ENCODE measurements at regions not wholly inside any gene's neighbourhood (a gene's known extent, or its start where the extent isn't known, plus 50 kb on each side); places are given as distances from the start of the nearest gene placed in this dataset.

DNA sequence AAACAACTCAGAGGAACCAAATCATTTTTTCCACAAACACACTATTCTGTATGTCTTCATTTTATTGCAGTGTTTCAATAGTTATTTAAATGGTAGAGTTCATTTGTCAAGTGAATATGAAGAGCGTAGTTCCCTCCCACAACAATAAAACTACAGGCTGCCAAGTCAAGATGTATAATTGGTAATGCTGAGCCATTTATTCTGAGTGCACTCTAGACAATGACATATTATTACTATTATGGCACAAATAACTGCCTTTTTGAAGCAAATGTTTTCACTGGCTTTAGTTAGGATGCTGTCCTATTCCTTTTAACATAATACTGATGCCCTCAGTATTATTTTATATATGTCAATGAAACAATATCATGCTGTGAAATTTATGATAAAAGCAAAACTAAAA, 102.7 kb upstream of the PCDH15 start:
- Histone ChIP-seq H3K27me3 (ENCODE audit: control insufficient read depth, insufficient read depth, low read length) (no peaks in the 10 kb centered on the region), H3K9me3 (ENCODE audit: control insufficient read depth in 2 of 3, insufficient read depth in 1 of 3, low read length in 3 of 3) (no peaks in the 10 kb centered on the region), H3K36me3 (ENCODE audit: control insufficient read depth in 2 of 3, insufficient read depth in 3 of 3, low read length in 3 of 3) (no peaks in the 10 kb centered on the region), H3K4me3 (ENCODE audit: low read length in 3 of 3) (no peak overlapping the region), H3K9ac (ENCODE audit: low read length in 3 of 3) (no peak overlapping the region), H3K27ac (ENCODE audit: low read depth in 2 of 2, low read length in 2 of 2) (no peak overlapping the region), H3K4me1 (ENCODE audit: control insufficient read depth in 2 of 3, insufficient read depth in 2 of 3, low read depth in 1 of 3, low read length in 3 of 3) (no peaks in the 10 kb centered on the region)
- no peak for FAIRE-seq
- DNase-seq: no peak
- TF ChIP-seq, protein P1, sequence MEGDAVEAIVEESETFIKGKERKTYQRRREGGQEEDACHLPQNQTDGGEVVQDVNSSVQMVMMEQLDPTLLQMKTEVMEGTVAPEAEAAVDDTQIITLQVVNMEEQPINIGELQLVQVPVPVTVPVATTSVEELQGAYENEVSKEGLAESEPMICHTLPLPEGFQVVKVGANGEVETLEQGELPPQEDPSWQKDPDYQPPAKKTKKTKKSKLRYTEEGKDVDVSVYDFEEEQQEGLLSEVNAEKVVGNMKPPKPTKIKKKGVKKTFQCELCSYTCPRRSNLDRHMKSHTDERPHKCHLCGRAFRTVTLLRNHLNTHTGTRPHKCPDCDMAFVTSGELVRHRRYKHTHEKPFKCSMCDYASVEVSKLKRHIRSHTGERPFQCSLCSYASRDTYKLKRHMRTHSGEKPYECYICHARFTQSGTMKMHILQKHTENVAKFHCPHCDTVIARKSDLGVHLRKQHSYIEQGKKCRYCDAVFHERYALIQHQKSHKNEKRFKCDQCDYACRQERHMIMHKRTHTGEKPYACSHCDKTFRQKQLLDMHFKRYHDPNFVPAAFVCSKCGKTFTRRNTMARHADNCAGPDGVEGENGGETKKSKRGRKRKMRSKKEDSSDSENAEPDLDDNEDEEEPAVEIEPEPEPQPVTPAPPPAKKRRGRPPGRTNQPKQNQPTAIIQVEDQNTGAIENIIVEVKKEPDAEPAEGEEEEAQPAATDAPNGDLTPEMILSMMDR (IDR thresholded peaks at IDR 0.05; ENCODE audit: borderline replicate concordance, extremely low read depth, insufficient read depth): no peak
- intact Hi-C loops (cut with DNase I): no loop called here

DNA sequence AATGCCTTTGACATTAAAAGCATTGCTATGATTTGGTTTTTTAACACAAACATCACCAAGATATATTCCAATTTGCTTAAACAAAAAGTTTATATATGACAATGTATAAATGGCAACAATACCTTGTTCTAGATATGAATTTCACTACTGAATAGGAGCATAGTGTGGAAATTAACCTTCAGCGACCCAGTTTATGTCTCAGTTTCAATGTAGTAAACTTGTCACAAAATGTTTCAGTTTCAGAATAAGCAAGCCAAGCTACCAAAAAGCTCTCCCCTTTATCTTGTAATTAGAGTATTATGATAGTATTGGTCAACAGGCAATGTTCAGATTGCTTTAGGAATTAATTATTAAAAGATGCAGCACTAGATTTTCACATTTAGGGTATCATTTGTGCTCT, 99.6 kb upstream of the PCDH15 start:
- FAIRE-seq (no peak), DNase-seq (no peak)
- no peaks in the 10 kb centered on the region for H3K27me3 ChIP-seq (ENCODE audit: control insufficient read depth, insufficient read depth, low read length)
- no peaks in the 10 kb centered on the region for H3K9me3 ChIP-seq (ENCODE audit: control insufficient read depth in 2 of 3, insufficient read depth in 1 of 3, low read length in 3 of 3)
- H3K27ac ChIP-seq (ENCODE audit: low read depth in 2 of 2, low read length in 2 of 2): no peak overlapping the region
- TF ChIP-seq, protein P1 (IDR thresholded peaks at IDR 0.05; ENCODE audit: borderline replicate concordance, extremely low read depth, insufficient read depth): no peak
- no peak overlapping the region for H3K9ac ChIP-seq (ENCODE audit: low read length in 3 of 3)
- H3K36me3 ChIP-seq (ENCODE audit: control insufficient read depth in 2 of 3, insufficient read depth in 3 of 3, low read length in 3 of 3): no peaks in the 10 kb centered on the region
- no peaks in the 10 kb centered on the region for H3K4me1 ChIP-seq (ENCODE audit: control insufficient read depth in 2 of 3, insufficient read depth in 2 of 3, low read depth in 1 of 3, low read length in 3 of 3)
- H3K4me3 ChIP-seq (ENCODE audit: low read length in 3 of 3): no peak overlapping the region
- intact Hi-C loops (cut with DNase I): no loop called here

DNA sequence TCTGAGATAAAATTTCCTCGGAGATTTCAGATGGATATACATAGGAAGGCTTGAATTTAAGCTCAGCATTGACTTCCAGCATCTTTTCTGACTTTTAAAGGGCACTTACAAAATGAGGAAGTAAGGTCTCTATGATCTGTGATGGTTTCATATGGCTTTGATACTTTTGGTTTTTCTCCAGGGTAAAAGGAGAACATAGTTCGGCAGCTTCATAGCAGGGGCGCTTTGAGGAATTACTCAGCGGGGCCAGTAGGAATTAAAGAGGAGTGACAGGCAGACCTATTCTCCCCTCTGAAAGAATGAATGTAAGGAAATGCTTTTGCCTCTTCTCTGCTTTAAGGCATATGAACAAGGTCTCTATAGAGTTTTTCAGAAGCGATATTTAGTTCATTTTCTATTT, 80.0 kb upstream of the PCDH15 start:
- TF ChIP-seq, protein P1 (IDR thresholded peaks at IDR 0.05; ENCODE audit: borderline replicate concordance, extremely low read depth, insufficient read depth): no peak
- DNase-seq (no peak), FAIRE-seq (no peak)
- Histone ChIP-seq H3K4me1 (ENCODE audit: control insufficient read depth in 2 of 3, insufficient read depth in 2 of 3, low read depth in 1 of 3, low read length in 3 of 3) (no peaks in the 10 kb centered on the region), H3K27ac (ENCODE audit: low read depth in 2 of 2, low read length in 2 of 2) (no peak overlapping the region), H3K9ac (ENCODE audit: low read length in 3 of 3) (no peak overlapping the region), H3K36me3 (ENCODE audit: control insufficient read depth in 2 of 3, insufficient read depth in 3 of 3, low read length in 3 of 3) (no peaks in the 10 kb centered on the region), H3K27me3 (ENCODE audit: control insufficient read depth, insufficient read depth, low read length) (no peaks in the 10 kb centered on the region), H3K4me3 (ENCODE audit: low read length in 3 of 3) (no peak overlapping the region), H3K9me3 (ENCODE audit: control insufficient read depth in 2 of 3, insufficient read depth in 1 of 3, low read length in 3 of 3) (no peaks in the 10 kb centered on the region)
- intact Hi-C loops (cut with DNase I): no loop called here

DNA sequence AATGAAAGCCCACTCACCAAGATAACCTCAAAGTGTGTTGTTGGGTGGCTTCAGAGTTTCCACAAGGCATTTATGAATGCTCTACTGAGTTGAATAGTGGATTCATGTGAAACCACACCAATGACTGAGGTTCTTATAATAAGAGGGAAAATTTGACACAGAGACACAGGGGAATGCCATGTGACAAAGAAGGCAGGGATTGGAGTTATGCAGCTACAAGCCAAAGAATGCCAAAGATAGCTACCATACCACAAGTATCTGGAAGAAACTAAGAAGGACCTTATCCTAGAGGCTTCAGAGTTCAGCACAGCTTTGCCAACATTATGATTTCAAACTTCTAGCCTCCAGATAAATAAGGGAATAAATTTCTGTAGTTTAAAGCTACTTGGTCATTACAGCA, 68.0 kb upstream of the PCDH15 start:
- Histone ChIP-seq H3K36me3 (ENCODE audit: control insufficient read depth in 2 of 3, insufficient read depth in 3 of 3, low read length in 3 of 3) (no peaks in the 10 kb centered on the region), H3K4me1 (ENCODE audit: control insufficient read depth in 2 of 3, insufficient read depth in 2 of 3, low read depth in 1 of 3, low read length in 3 of 3) (no peaks in the 10 kb centered on the region), H3K27me3 (ENCODE audit: control insufficient read depth, insufficient read depth, low read length) (no peaks in the 10 kb centered on the region), H3K27ac (ENCODE audit: low read depth in 2 of 2, low read length in 2 of 2) (no peak overlapping the region), H3K9me3 (ENCODE audit: control insufficient read depth in 2 of 3, insufficient read depth in 1 of 3, low read length in 3 of 3) (no peaks in the 10 kb centered on the region), H3K4me3 (ENCODE audit: low read length in 3 of 3) (no peak overlapping the region), H3K9ac (ENCODE audit: low read length in 3 of 3) (no peak overlapping the region)
- intact Hi-C loops (cut with DNase I): no loop called here
- TF ChIP-seq, protein P1 (IDR thresholded peaks at IDR 0.05; ENCODE audit: borderline replicate concordance, extremely low read depth, insufficient read depth): no peak
- no peak for DNase-seq
- no peak for FAIRE-seq

Measured in kidney (tissue), 13 donors.